Gastroesophageal sphincter (tissue), 3 donors: ENCODE measurements at regions not wholly inside any gene's neighbourhood (a gene's known extent, or its start where the extent isn't known, plus 50 kb on each side); places are given as distances from the start of the nearest gene placed in this dataset.

ENCODE experiments used
- EP300 ChIP-seq: sonication (generic); formaldehyde crosslinking; IDR thresholded peaks from one replicate; pipeline ENCODE4 v1.6.1; 2017; ENCODE audit warnings: antibody characterized with exemption, mild to moderate bottlenecking
- POLR2A ChIP-seq, 2 donors: fragments of 450-650 bp; IDR thresholded peaks; one replicate each; pipeline ENCODE4 v1.6.1; 2017; ENCODE audit warnings: antibody characterized with exemption in 2 of 2, mild to moderate bottlenecking in 2 of 2, moderate library complexity in 1 of 2
- TF ChIP-seq, protein P1 (sequence below), 4 experiments: fragments of 200-600 bp in 2 of 4; fragments of 450-650 bp in 2 of 4; sonication (generic) in 1 of 4; IDR thresholded peaks; one replicate each; pipeline ENCODE4 v1.5.1; 2017 to 2019; ENCODE audit warnings: antibody characterized with exemption in 4 of 4, mild to moderate bottlenecking in 2 of 4, moderate library complexity in 2 of 4

DNA sequence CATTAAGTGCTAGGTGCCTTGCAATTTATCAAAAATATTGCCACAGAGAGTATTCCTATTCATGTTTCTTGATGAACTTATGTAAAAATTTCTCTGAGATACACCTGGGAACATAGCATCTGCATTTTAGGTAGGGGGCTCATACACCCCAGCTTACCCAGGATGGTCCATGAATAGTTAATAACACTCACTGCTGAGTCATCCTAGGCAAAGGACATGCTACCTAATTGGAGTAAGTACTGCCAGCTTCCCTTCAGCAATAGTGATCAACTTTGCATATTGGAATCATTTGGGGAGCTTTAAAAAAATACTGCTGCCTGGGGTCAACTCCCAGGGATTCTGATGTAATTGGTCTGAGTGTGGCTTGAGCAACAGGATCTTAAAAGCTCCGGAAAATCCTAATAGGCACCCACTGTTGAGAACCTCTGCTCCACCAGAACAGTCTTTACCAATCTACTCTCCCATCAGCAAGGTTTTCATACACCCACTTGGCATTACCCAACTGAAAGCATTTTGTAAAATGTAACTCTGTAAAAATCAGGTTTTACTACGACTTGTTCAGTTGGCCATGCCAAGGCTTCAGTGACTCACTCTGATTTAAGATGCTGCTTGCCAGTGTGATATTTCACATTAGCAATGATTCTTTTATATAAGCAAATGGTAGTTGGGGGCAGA is 67.2 kb upstream of the FNDC3A start:
- TF ChIP-seq, protein P1, sequence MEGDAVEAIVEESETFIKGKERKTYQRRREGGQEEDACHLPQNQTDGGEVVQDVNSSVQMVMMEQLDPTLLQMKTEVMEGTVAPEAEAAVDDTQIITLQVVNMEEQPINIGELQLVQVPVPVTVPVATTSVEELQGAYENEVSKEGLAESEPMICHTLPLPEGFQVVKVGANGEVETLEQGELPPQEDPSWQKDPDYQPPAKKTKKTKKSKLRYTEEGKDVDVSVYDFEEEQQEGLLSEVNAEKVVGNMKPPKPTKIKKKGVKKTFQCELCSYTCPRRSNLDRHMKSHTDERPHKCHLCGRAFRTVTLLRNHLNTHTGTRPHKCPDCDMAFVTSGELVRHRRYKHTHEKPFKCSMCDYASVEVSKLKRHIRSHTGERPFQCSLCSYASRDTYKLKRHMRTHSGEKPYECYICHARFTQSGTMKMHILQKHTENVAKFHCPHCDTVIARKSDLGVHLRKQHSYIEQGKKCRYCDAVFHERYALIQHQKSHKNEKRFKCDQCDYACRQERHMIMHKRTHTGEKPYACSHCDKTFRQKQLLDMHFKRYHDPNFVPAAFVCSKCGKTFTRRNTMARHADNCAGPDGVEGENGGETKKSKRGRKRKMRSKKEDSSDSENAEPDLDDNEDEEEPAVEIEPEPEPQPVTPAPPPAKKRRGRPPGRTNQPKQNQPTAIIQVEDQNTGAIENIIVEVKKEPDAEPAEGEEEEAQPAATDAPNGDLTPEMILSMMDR (IDR thresholded peaks at IDR 0.05), result no peak
- TF ChIP-seq POLR2A (IDR thresholded peaks at IDR 0.05), result no peak
- no peak for TF ChIP-seq EP300
